Neural crest cell (in vitro differentiated cells): ENCODE measurements at regions not wholly inside any gene's neighbourhood (a gene's known extent, or its start where the extent isn't known, plus 50 kb on each side); places are given as distances from the start of the nearest gene placed in this dataset.

Experiments used
- DNase-seq: peaks from one replicate; pipeline ENCODE4 v3.0.0; 2021; ENCODE audit warnings: low read depth, mixed read lengths, low spot score
- H3K27ac Mint-ChIP-seq: one replicate; pipeline ENCODE4 v1.8.0; 2021; ENCODE audit warnings: mild to moderate bottlenecking, mixed read lengths; ENCODE audit not compliant: unreplicated experiment
- H3K27me3 Mint-ChIP-seq: 2 replicates; pipeline ENCODE4 v1.8.0; 2021; ENCODE audit warnings: low read depth, mild to moderate bottlenecking, mixed read lengths
- H3K36me3 Mint-ChIP-seq: 2 replicates; pipeline ENCODE4 v1.8.0; 2021; ENCODE audit warnings: low read depth, mild to moderate bottlenecking, mixed read lengths
- H3K4me1 Mint-ChIP-seq: 2 replicates; pipeline ENCODE4 v1.8.0; 2021; ENCODE audit warnings: mixed read lengths
- H3K4me3 Mint-ChIP-seq: one replicate; pipeline ENCODE4 v1.8.0; 2021; ENCODE audit warnings: mild to moderate bottlenecking, mixed read lengths
- H3K9me3 Mint-ChIP-seq: 2 replicates; pipeline ENCODE4 v1.8.0; 2021; ENCODE audit warnings: mixed read lengths
- CTCF ChIP-seq: fragments of 200-600 bp; sonication (generic); conservative IDR thresholded peaks from 2 replicates; pipeline ENCODE4 v1.5.0; 2021; ENCODE audit warnings: antibody characterized with exemption, mild to moderate bottlenecking

GRCh38 chr16:85357323-85357722, 245.1 kb upstream of the CIBAR2 start:
- no peak for DNase-seq
- Mint-ChIP-seq H3K27me3 (peaks cover 2% of the 10 kb centered on the region), H3K4me1 (peaks cover 20% of the 10 kb centered on the region), H3K27ac (no peak overlapping the region), H3K36me3 (no peaks in the 10 kb centered on the region), H3K4me3 (no peak overlapping the region), H3K9me3 (no peaks in the 10 kb centered on the region)
- TF ChIP-seq CTCF = no peak

GRCh38 chr16:85357924-85358505, 245.7 kb upstream of the CIBAR2 start:
- Mint-ChIP-seq H3K27me3 (peaks cover 2% of the 10 kb centered on the region), H3K36me3 (no peaks in the 10 kb centered on the region), H3K9me3 (no peaks in the 10 kb centered on the region), H3K4me1 (peaks cover 20% of the 10 kb centered on the region), H3K27ac (no peak overlapping the region), H3K4me3 (no peak overlapping the region)
- DNase-seq = no peak
- TF ChIP-seq CTCF = no peak

- Mint-ChIP-seq H3K4me3 (no peak overlapping the region), H3K9me3 (no peaks in the 10 kb centered on the region), H3K27me3 (peaks cover 2% of the 10 kb centered on the region), H3K27ac (no peak overlapping the region), H3K4me1 (peaks cover 17% of the 10 kb centered on the region), H3K36me3 (no peaks in the 10 kb centered on the region)
- no peak for TF ChIP-seq CTCF
- no peak for DNase-seq
These were observed 246.5 kb upstream of the CIBAR2 start for GRCh38 chr16:85358704-85359146.

GRCh38 chr16:85359147-85359822, 247.0 kb upstream of the CIBAR2 start:
- no peak overlapping the region for H3K4me3 Mint-ChIP-seq

More at GRCh38 chr16:85359147-85359822, 247.0 kb upstream of the CIBAR2 start:
- H3K9me3 Mint-ChIP-seq = no peaks in the 10 kb centered on the region
- peaks cover 6% of the 10 kb centered on the region for H3K27me3 Mint-ChIP-seq
- no peak for DNase-seq
- H3K27ac Mint-ChIP-seq = no peak overlapping the region
- no peaks in the 10 kb centered on the region for H3K36me3 Mint-ChIP-seq
- no peak for TF ChIP-seq CTCF
- peaks cover 13% of the 10 kb centered on the region for H3K4me1 Mint-ChIP-seq
